BE2C (cell line): ENCODE measurements at regions not wholly inside any gene's neighbourhood (a gene's known extent, or its start where the extent isn't known, plus 50 kb on each side); places are given as distances from the start of the nearest gene placed in this dataset.

Experiments used
- DNase-seq: peaks from one replicate; pipeline ENCODE4 v3.0.0-alpha.2; 2020
- H3K27me3 ChIP-seq: fragments of 250-450 bp; sonication (Bioruptor Pico); 2 replicates; pipeline ENCODE4 v1.5.1; 2020; ENCODE audit warnings: mild to moderate bottlenecking
- H3K36me3 ChIP-seq: fragments of 250-450 bp; sonication (Bioruptor Pico); 2 replicates; pipeline ENCODE4 v1.5.1; 2020; ENCODE audit warnings: mild to moderate bottlenecking
- H3K4me1 ChIP-seq: fragments of 250-450 bp; sonication (Bioruptor Pico); 2 replicates; pipeline ENCODE4 v1.5.1; 2020
- H3K4me3 ChIP-seq: 2 replicates; pipeline ENCODE4 v1.5.1; 2011; ENCODE audit warnings: low read depth, low read length
- H3K9me3 ChIP-seq: fragments of 250-450 bp; sonication (Bioruptor Pico); 2 replicates; pipeline ENCODE4 v1.5.1; 2020
- TF ChIP-seq, protein P1 (sequence below): IDR thresholded peaks from 2 replicates; pipeline ENCODE4 v1.5.1; 2012; ENCODE audit warnings: mild to moderate bottlenecking, low read depth, low read length

DNA sequence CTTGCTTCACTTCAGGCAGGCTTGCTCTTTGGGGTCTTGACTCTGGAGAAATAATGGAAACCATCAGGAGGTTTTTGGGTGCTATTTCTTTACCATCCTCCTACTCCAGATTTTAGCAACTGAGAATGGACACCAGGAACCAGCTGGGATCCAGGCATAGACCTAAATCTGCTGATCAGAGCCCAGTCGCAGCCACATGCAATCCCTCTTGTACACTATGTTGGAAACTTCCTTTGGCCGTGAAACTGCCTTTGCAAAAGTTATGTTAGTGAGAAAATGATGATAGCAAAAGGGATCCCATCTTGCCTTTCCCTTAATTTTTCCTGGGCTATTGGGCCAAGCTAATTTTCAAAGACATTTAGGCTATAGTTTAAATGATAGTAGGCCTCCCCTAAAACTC, 158.8 kb upstream of the ARL4C start:
- no peak for DNase-seq
- Histone ChIP-seq H3K36me3 (no peaks in the 10 kb centered on the region), H3K9me3 (no peaks in the 10 kb centered on the region), H3K4me3 (no peak overlapping the region), H3K27me3 (no peaks in the 10 kb centered on the region), H3K4me1 (no peaks in the 10 kb centered on the region)
- TF ChIP-seq, protein P1, sequence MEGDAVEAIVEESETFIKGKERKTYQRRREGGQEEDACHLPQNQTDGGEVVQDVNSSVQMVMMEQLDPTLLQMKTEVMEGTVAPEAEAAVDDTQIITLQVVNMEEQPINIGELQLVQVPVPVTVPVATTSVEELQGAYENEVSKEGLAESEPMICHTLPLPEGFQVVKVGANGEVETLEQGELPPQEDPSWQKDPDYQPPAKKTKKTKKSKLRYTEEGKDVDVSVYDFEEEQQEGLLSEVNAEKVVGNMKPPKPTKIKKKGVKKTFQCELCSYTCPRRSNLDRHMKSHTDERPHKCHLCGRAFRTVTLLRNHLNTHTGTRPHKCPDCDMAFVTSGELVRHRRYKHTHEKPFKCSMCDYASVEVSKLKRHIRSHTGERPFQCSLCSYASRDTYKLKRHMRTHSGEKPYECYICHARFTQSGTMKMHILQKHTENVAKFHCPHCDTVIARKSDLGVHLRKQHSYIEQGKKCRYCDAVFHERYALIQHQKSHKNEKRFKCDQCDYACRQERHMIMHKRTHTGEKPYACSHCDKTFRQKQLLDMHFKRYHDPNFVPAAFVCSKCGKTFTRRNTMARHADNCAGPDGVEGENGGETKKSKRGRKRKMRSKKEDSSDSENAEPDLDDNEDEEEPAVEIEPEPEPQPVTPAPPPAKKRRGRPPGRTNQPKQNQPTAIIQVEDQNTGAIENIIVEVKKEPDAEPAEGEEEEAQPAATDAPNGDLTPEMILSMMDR = no peak

DNA sequence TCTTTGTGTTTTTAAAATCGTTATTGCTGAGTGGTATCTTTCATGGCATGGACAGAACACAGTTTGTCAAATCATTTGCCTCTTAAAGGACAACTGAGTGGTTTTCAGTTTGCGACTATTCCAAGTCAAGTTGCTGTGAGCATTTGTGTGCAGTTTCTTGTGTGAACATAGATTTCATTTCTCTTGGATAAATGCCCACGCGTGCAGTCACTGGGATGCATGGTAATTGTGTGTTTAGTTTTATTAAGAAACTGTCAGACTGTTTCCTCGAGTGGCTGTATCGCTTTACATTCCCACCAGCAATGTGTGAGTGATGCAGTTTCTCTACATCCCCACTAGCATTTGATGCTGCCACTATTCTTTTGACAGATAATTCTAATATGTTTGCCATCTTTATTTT, 154.0 kb upstream of the ARL4C start:
- no peak for DNase-seq
- no peaks in the 10 kb centered on the region for H3K9me3 ChIP-seq
- H3K4me1 ChIP-seq = no peaks in the 10 kb centered on the region
- TF ChIP-seq, protein P1 = no peak
- H3K27me3 ChIP-seq = no peaks in the 10 kb centered on the region
- H3K4me3 ChIP-seq = no peak overlapping the region
- H3K36me3 ChIP-seq = no peaks in the 10 kb centered on the region

DNA sequence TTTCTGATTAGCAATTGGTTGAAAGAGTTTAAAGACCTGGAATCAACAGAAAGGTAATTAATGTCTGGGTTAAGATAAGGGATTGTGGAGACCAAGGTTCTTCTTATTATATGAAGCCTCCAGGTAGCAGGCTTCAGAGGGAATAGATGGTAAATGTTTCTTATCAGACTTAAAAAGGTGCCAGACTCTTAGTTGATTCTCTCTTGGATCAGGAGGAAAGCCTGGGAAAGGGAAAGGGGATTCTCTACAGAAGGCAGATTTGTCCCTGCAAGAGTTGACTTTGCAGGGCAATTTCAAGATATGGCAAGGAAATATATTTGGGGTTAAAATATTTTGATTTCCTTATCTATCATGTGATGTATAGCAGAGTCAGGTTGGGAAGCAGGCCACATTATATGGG, 153.1 kb upstream of the ARL4C start:
- TF ChIP-seq, protein P1 = no peak
- Histone ChIP-seq H3K4me3 (no peak overlapping the region), H3K27me3 (no peaks in the 10 kb centered on the region), H3K4me1 (no peaks in the 10 kb centered on the region), H3K36me3 (no peaks in the 10 kb centered on the region), H3K9me3 (no peaks in the 10 kb centered on the region)
- DNase-seq = no peak

DNA sequence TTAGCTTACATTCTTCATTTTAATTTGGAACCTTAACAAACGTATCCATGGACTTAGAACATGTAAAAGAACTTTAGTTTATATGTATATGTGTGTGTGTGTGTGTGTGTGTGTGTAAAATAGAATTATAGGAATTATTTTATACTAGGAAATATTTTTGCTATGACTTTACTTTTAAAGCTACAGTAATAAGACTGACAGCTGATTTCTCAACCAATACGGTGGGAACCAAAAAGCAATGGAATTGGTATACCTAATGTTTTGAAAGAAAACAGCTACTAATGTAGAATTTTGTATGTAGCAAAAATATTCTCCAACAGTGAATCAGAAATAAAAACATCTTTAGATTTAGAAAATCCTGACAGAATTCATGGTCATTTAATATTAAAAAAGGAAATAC, 146.5 kb upstream of the ARL4C start:
- Histone ChIP-seq H3K9me3 (no peaks in the 10 kb centered on the region), H3K4me1 (no peaks in the 10 kb centered on the region), H3K4me3 (no peak overlapping the region), H3K36me3 (no peaks in the 10 kb centered on the region), H3K27me3 (no peaks in the 10 kb centered on the region)
- TF ChIP-seq, protein P1 = no peak
- DNase-seq = no peak

DNA sequence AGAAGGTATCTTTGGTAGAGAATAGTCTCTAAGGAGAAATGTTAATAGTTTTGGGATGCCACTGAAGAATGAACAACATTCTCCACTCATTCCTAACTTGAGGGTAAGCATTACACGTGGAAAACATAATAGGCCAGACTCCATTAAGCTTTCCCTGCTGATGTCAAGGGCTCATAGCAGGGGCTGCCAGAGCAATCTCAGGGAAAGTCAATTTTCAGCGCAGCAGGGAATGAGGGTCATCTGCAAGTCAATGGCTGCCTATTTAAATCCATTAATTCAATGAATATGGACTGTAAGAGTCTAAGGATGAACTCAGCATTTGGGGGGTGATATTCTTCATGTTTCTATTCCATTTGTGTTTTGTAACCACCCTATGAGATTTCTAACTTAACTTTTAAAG, 144.2 kb upstream of the ARL4C start:
- H3K4me1 ChIP-seq = no peaks in the 10 kb centered on the region
- no peaks in the 10 kb centered on the region for H3K36me3 ChIP-seq
- no peaks in the 10 kb centered on the region; the same call in 1 of the 2 replicates for H3K9me3 ChIP-seq
- DNase-seq = no peak
- H3K27me3 ChIP-seq = no peaks in the 10 kb centered on the region
- no peak overlapping the region for H3K4me3 ChIP-seq
- TF ChIP-seq, protein P1 = no peak

DNA sequence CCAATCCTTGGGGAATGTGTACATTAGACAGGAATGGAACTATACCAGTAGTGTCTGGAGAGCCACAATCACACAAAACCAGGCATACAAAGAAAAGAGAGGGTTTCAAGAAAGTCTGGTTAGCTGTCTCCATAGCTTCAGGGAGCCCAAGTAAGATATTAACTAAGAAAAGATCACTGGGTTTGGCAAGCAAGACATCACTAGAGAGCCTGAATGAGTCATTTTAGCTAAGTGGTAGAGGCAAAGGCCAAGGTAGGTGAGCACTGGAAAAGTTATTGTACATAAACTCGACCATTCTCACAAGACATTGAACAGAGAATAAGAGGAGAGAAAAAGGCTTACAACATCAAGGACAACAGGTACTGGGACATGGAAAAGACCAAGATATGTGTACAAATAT, 143.8 kb upstream of the ARL4C start:
- H3K36me3 ChIP-seq = no peaks in the 10 kb centered on the region
- no peaks in the 10 kb centered on the region for H3K4me1 ChIP-seq
- DNase-seq = no peak
- no peak overlapping the region for H3K4me3 ChIP-seq
- no peaks in the 10 kb centered on the region for H3K27me3 ChIP-seq
- TF ChIP-seq, protein P1 = no peak
- no peaks in the 10 kb centered on the region; the same call in 1 of the 2 replicates for H3K9me3 ChIP-seq
